Upper lobe of right lung (tissue), 1 donor: ENCODE measurements at regions not wholly inside any gene's neighbourhood (a gene's known extent, or its start where the extent isn't known, plus 50 kb on each side); places are given as distances from the start of the nearest gene placed in this dataset.
"Not testable (repeated sequence)": the region's sequence is repeated elsewhere in the genome, so short reads cannot be mapped to it uniquely, and the experiment has no call there.

Experiments used
- ATAC-seq: fragments of 200-7000 bp; cut with Tn5 transposase; one replicate; pipeline ENCODE4 v1.9.1; 2020; ENCODE audit warnings: mild to moderate bottlenecking, moderate library complexity
- DNase-seq: peaks from one replicate; pipeline ENCODE4 v3.0.0-alpha.2; 2020
- H3K27ac ChIP-seq: fragments of 200-600 bp; one replicate; pipeline ENCODE4 v1.8.0; 2022
- H3K27me3 ChIP-seq: fragments of 200-600 bp; one replicate; pipeline ENCODE4 v1.8.0; 2022; ENCODE audit warnings: mild to moderate bottlenecking
- H3K36me3 ChIP-seq: fragments of 200-600 bp; one replicate; pipeline ENCODE4 v1.8.0; 2022
- H3K4me1 ChIP-seq: fragments of 200-600 bp; one replicate; pipeline ENCODE4 v1.8.0; 2022
- H3K4me3 ChIP-seq: fragments of 200-600 bp; one replicate; pipeline ENCODE4 v1.8.0; 2022; ENCODE audit warnings: mild to moderate bottlenecking
- H3K9me3 ChIP-seq: fragments of 200-600 bp; one replicate; pipeline ENCODE4 v1.8.0; 2022
- CTCF ChIP-seq: fragments of 200-600 bp; IDR thresholded peaks from one replicate; pipeline ENCODE4 v1.8.0; 2022; ENCODE audit warnings: antibody characterized with exemption
- intact Hi-C: fragments of 100-400 bp; cut with DNase I; formaldehyde crosslinking; loops from one replicate; pipeline ENCODE4 v1.11.0; 2022
- donor health status: DM: no; HTN: yes; CAD: no; lungs with severe emphysema.

GRCh38 chr3:6066397-6066796 is 794.5 kb upstream of the GRM7 start:
- intact Hi-C loops: no loop called here
- Histone ChIP-seq H3K4me3 (no peak overlapping the region), H3K36me3 (no peaks in the 10 kb centered on the region), H3K9me3 (no peaks in the 10 kb centered on the region), H3K27ac (no peak overlapping the region), H3K4me1 (no peaks in the 10 kb centered on the region), H3K27me3 (no peaks in the 10 kb centered on the region)
- TF ChIP-seq CTCF: no peak
- DNase-seq (no peak), ATAC-seq (no peak)

- intact Hi-C loops, ATAC-seq, DNase-seq, H3K9me3 ChIP-seq, H3K4me1 ChIP-seq, H3K27me3 ChIP-seq, H3K27ac ChIP-seq, H3K36me3 ChIP-seq, H3K4me3 ChIP-seq: not testable (repeated sequence)
Measured at GRCh38 chr3:6066868-6067578, 793.9 kb upstream of the GRM7 start.

DNA sequence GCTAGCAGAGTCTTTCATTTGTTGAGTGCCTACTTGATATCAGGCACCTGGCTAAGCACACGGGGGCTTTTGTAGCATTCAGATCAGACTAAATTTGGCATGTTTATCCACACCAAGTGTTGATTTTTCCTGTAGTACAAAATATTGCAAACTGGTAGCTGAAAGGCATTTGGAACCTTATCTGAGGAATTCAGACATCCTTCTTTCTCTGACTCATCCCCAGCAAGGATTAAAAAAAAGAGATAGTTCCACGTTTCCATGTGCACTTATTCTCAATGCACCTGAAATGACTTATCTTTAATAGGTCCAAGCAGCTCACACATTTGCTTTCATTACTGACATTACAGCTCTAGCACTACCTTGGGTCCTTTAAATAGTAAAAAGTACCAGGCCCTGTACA is 786.0 kb upstream of the GRM7 start:
- no peak for TF ChIP-seq CTCF
- intact Hi-C loops: no loop called here
- ATAC-seq (no peak), DNase-seq (no peak)
- no peaks in the 10 kb centered on the region for H3K27me3 ChIP-seq
- no peaks in the 10 kb centered on the region for H3K36me3 ChIP-seq
- H3K27ac ChIP-seq: no peak overlapping the region
- H3K4me1 ChIP-seq: no peaks in the 10 kb centered on the region
- H3K9me3 ChIP-seq: no peaks in the 10 kb centered on the region
- no peak overlapping the region for H3K4me3 ChIP-seq

DNA sequence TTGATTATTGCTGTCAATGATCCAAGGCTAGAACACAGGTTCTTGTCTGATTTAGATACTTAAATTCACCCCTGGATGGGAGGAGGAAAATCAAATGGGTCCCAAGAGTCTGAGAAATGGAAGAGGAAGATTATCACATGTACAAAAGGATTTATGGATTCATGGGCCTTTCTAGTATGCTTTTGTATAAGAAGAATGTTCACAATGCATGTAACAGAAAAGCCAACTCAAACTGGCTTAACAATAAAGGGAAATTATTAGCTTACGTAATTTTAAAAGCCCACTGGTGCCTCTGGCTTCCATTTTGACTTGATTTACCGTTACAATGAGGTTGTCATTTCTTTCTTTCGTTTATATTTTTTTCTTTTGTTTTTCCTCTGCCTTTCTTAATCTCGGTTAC is 782.5 kb upstream of the GRM7 start:
- TF ChIP-seq CTCF: no peak
- no peak overlapping the region for H3K27ac ChIP-seq
- H3K9me3 ChIP-seq: no peaks in the 10 kb centered on the region
- intact Hi-C loops: no loop called here
- no peak overlapping the region for H3K4me3 ChIP-seq
- H3K4me1 ChIP-seq: no peaks in the 10 kb centered on the region
- no peaks in the 10 kb centered on the region for H3K27me3 ChIP-seq
- no peak for DNase-seq
- ATAC-seq: no peak
- no peaks in the 10 kb centered on the region for H3K36me3 ChIP-seq

DNA sequence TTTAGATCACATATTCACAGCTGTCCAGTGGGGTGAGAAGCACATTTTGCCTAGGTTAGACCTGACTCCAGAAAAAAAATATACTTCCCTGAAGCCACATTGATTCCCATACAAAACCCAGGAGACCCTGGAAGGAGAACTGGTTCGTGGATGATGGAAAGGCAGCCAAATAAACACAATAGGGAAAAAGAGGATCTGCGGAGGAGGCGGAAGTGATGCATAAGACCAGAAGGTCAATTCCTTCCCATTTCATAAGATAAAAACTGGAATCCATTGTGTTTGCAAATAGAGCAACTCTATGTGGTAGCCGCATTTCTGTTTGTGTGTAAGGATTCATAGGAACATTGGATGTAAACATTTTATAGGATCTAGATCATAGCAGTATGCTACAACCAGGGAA is 781.9 kb upstream of the GRM7 start:
- intact Hi-C loops: no loop called here
- no peaks in the 10 kb centered on the region for H3K4me1 ChIP-seq

More for the DNA sequence above, 781.9 kb upstream of the GRM7 start:
- Histone ChIP-seq H3K27ac (no peak overlapping the region), H3K4me3 (no peak overlapping the region), H3K36me3 (no peaks in the 10 kb centered on the region), H3K27me3 (no peaks in the 10 kb centered on the region), H3K9me3 (no peaks in the 10 kb centered on the region)
- no peak for ATAC-seq
- no peak for DNase-seq
- TF ChIP-seq CTCF: no peak
